NCI-H1417 (cell line): ENCODE measurements at regions not wholly inside any gene's neighbourhood (a gene's known extent, or its start where the extent isn't known, plus 50 kb on each side); places are given as distances from the start of the nearest gene placed in this dataset.
A peak's percentile ranks its signal among the peaks of the same experiment; 100 is the strongest.
"Not testable (repeated sequence)": the region's sequence is repeated elsewhere in the genome, so short reads cannot be mapped to it uniquely, and the experiment has no call there.

Source experiments
- DNase-seq, 3 experiments: peaks; one replicate each; lab custom pipeline; 2025; lab: John Stamatoyannopoulos, UW

DNA sequence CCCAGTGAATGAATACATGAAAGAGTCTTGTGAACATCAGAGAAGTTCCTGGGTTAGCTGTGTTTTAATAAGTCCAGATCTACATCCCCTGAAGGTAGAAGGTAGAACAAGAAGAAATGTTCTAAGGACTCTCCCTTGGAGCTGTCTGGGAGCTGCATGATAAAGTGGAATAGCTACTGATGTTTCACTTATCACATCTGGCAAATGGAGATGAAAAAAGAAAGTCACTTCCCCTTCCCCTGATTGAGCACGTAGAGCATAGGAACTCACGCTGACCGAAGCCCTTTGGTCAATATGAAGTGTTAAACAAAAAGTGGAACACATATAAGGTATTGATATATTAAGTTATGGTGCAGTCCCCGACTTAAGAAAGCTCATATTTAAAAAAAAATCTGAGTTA is 53.2 kb upstream of the PARP1 start:
- DNase-seq, result no peak

DNA sequence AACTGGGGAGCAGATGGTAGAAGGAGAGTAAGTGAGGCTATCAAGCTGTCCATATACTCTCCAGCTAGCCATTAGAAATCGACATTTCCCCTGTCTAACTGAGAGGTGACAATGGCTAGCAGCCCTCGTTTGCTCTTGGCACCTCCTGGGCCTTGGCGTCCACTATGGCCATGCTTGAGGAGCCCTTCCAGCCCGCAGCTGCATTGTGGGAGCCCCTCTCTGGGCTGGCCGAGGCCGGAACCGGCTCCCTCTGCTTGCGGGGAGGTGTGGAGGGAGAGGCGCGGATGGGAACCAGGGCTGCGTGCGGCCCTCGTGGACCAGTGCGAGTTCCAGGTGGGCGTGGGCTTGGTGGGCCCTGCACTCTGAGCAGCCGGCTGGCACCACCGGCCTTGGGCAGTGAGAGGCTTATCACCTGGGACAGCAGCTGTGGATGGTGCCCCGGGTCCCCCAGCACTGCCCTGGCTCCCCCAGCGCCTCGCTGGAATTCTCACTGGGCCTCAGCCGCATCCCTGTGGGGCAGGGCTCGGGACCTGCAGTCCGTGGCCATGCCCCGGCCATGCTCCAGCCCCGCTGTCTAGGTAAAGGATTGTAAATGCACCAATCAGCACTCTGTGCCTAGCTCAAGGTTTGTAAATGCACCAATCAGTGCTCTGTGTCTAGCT is 56.2 kb upstream of the PARP1 start:
- DNase-seq, result no peak

DNA sequence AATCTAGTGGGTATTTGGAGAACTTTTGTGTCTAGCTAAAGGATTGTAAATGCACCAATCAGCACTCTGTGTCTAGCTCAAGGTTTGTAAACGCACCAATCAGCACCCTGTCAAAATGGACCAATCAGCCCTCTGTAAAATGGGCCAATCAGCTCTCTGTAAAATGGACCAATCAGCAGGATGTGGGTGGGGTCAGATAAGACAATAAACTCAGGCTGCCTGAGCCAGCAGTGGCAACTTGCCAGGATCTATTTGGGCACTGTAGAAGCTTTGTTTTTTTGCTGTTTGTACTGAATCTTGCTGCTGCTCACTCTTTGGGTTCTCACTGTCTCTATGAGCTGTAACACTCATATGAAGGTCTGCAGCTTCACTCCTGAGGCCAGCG is 56.7 kb upstream of the PARP1 start:
- DNase-seq, result not testable (repeated sequence)

DNA sequence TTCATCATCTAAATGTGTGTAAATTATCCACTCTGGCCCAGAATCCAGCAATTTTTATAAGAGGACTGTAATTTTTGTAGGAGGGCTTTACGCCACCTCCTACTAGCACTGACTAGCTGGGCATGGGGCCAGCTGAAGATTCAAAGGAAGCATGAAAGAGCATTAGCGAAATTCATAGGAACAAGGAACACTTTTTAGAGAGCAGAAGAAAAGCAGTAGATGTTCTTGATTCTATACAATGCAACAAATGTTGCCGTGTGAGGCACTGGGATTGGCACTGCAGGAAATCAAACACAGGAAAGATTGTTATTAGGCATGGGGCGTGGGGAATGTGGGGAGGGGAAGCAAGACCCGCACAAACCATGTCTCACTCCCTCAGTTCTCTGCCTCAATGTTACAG is 58.4 kb upstream of the PARP1 start:
- DNase-seq, result peak in 1 of 3 experiments; percentile 11

DNA sequence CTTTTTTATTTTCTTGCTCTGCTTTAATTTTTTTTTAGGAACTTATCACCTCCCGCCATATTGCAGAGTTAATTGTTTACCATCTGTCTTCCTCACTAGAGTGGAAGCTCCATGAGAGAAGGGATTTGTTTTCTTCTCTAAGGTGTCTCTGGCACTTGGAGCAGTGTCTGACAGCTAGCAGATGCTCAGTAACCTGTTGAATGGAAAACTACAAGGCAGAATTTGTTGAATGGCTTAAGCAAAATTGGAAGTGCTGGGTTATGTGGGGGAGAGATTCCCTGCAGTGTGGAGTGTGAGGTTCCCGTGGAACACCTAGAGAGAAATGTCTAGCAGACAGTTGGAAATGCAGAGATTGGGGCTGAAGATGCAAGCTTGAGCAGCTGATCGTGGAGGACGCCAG is 59.5 kb upstream of the PARP1 start:
- no peak for DNase-seq

DNA sequence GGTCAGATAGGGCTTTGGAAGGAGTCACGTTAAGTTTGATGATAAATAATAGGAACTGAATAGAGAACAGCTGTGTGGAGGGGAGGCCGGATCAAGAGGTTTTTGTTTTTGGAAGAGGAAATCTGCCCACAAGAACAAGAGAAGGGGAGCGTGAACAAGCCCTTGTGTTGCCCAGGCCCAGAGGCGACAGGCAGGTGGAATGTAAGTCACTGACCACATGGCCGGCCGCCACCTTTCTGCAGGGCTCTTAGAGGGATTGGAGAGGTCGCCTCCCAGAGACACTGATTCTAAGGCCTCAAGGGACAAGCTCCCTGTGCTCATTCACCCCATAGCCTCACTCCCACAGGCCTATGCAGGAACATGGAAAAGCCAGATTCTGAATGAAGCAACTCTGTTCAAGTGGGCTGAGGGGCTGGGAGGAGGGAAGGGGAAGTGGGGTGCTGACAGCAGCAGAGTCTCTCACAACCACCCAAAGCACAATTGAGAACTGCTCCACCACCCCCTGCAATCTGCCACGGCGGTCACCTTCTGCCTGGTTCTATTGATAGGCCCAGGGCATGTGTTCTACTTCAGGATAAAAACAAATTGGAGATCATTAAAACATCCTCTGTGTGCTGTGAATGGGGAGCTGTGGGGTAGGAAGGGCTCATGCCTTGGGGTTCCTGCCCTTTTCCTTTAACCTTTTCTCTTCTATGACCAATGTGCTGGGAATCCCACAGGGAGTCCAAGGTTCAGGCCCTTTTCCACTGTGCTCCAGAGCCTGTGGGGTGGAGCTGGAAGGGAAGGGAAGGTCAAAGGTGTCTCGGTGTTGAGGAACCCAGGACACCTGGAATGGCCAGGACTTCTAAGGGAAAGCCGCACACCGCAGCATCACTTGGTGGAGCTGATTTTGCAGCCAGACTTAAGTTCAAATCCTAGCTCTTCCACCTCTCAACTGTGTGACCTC is 63.3 kb upstream of the PARP1 start:
- no peak for DNase-seq

- no peak for DNase-seq
Measured at GRCh38 chr1:226473325-226473724, 65.4 kb upstream of the PARP1 start.

DNA sequence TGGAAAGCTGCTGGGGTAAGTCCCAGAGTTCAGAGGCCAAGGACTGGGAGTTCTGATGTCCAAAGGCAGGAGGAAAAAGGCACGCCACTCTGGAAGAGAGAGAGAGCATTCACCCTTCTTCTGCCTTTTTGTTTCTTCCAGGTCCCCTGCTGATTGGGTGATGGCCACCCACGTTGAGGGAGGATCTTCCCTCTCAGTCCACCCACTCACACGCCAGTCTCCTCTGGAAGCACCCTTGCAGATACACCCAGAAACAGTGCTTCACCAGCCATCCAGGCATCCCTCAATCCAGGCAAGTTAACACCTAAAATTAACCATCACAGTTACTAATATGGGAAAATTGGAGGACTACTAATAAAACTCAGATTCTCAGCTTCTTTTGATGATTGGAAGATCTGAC is 66.1 kb upstream of the PARP1 start:
- no peak for DNase-seq

DNA sequence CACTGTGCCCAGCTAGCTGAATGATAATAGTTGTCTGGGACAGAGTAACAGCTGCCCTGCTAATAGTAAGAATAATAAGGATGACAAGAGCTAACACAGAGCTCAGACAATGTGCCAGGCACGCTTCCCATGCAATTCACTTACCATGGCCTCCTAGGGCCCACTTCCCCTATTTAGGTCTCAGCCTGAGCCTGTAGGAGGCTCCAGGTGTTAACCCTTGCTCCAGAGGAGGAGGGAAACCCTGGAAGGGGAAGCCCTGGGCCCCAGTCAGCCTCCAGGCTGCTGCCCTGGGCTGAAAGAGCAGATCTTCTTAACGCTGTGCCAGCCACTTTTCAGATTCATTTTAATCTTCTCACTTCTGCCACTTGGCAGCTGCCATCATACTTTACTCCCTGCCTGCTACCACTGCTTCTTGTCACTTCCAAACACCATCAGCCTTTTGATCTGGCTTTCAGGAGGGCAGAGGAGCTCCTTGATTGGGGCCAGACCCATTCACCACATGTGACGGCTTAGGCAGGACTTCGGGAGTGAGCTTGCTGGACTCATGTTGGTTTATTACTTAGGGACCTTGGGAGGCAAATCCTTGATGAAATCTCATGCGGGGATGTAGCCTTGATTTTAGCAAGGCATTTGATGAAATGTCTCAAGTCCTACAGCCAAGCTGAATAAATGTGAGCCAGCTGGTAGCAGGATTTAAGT is 66.7 kb upstream of the PARP1 start:
- peak in 1 of 3 experiments; percentile 36 for DNase-seq

GRCh38 chr1:226475142-226475511 is 67.2 kb upstream of the PARP1 start:
- DNase-seq, result peak in 1 of 3 experiments; percentile 20

GRCh38 chr1:226476066-226476465 is 68.2 kb upstream of the PARP1 start:
- DNase-seq, result no peak

DNA sequence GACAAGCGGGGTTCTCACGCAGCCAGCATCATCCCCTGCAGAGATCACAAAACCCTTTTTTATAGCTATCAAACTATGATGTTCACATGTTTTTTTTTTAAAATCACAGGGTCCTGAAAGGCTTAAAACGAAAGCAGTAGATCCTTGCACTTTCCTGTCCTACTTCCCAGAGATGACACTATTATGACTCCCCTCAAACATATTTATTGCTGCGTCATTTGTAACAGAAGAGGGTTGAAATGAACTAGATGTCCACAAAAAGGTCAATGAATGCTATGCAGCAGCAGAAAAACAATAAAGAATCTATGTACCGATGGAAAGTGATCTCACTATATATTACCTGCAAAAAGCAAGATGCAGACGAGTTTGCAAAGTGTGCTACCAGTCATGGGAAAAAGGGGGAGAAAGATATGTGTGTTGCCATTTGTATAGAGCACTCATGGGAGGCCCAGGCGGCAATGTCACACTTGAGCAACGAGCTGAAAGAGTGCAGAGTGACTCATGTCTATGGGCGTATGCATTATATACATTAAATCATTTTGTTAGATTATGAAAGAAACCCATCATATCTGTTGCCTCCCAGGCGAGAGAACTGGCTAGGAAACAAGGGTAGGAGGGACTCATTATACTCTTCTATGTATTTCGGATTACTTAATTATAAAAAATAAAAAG is 68.9 kb upstream of the PARP1 start:
- DNase-seq, result peak in 1 of 3 experiments; percentile 23

DNA sequence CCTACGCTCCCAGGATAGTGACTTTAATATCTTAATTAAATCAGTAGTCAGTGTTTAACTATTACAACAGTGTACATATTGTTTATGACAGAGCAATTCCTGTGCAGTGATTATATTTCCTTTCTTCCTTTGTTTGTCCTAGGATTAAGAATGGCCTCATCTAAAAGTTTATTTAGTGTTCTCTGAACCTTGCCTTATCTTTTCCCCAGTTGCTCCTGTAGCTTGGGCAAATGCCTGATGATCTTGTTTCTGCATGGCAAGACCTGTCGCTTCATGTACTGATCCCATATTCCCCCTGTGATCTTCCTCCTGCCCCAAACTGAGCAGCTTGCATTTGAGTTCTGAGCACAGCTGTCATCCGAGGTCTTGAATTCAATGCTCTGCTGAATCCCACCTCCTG is 69.1 kb upstream of the STUM start:
- no peak for DNase-seq

GRCh38 chr1:226480461-226480860 is 68.1 kb upstream of the STUM start:
- DNase-seq, result no peak

- no peak for DNase-seq
Measured at GRCh38 chr1:226481133-226481532, 67.4 kb upstream of the STUM start.

DNA sequence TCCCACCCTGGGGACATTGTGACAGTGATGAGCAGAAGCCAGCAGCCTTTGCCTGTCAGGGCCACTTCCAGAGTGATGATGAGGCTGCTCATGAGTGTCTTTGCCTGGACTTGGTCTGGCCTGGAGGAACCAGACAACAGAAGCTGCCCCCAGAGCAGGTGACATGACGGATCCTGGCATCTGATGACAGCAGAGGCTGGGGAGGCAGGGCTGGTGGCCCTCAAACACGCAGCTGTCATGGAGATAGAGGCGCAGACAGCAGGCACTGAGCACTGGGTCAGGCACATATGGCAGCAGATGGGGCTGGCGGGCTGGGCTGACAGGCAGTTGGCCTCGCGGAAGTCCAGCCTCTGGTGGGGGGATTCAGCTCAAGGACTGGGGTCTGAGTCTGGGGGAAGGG is 66.4 kb upstream of the STUM start:
- no peak for DNase-seq

DNA sequence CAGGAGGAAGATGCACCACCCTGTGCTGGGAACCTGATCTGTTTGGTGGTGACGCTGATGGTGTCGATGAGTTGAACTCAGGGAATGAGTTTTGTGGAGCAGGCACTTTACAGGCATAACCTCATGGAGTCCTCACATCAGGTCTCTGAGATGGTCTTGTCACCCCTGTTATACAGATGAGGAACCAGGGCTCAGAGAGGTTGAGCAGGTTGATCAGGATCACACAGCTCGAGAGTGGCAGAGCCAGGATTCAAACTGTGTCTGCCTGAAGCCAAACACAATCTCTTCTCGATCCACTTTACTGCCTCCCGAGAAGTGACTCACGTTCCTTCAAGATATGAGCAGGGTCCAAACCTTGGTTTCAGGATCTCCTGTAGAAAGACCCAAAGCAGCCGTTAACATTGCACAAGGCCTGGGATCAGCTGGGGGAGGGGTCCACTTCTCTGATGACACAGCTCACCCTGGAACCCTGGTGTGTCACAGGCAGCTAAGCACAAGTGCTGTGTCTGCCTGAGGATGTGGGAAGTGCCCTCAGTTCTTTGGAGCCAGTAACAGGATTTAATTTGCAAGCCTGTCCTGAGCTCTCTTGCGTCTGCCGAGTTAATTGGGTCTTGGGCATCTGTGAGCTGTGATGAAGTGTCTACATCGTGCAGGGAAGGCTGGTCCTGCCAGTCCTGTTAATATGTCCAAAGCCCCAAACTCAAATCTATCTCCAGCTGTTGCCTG is 65.4 kb upstream of the STUM start:
- peak in 1 of 3 experiments; percentile 12 for DNase-seq

DNA sequence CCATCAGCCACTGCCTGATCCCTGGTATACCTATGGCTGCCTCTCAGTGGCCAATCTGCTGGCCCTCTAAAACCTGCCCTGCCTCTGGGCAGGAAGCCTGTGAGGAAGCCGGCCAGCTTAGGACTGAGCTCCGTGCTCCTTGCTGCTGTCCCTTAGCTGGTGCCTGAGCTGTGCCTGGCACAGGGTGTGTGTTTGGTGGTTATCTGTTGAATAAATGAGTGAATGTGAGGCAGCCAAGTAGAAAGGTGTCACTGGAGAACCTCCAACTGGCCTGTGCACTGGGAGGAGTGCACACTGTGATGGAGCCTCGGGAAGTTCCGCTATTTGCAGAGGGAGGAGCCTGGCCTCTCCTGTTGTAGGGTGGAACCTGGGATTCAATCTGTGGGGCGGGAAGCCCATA is 63.4 kb upstream of the STUM start:
- DNase-seq, result no peak

DNA sequence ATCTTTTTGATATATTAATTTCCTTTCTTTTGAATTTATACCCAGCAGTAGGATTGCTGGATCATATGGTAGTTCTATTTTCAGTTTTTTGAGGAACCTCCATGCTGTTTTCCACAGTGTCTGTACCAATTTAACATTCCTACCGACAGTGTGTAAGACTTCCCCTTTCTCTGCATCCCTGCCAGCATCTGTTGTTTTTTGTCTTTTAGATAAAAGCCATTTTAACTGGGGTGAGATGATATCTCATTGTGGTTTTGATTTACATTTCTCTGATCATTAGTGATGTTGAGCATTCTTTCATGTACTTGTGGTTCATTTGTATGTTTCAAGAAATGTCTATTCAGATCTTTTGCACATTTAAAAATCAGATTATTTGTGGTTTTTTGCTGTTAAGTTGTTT is 62.4 kb upstream of the STUM start:
- DNase-seq, result no peak

- DNase-seq, result no peak
Measured at GRCh38 chr1:226487921-226488320, 60.6 kb upstream of the STUM start.

DNA sequence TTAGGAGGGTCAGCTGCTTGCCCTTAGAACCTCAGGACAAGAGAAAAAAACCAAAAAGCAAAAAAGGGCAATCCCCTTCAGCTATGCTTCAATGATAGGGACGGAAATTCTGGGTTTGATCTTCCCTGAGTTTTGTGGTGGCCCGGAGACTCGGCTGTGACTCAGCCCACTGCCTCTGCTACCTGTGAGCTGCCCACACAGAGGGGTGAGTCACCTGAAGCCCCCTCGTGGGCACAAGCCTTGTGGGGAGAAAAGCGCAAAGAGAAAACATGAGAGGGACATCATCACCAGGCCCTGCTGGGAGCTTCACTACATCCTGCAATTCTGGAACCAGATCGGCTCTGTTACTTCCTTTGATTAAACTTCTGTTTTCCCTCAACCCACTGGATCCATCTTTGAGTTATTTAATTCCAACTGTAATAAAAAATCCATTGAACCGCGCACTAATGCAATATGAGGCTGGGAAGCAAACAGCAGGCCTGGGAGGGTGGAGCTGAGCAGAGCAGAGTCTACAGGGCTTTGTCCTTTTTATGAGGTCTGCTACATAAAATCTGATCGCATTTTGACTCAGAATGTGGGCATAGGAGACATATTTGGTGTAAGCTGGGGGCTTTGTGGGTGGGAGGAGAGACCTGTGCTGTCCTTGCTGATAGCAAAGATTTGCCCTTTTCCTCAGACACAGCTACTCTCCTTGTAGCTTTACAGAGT is 58.7 kb upstream of the STUM start:
- DNase-seq, result no peak
